GM23248 (cell line): ENCODE measurements at regions not wholly inside any gene's neighbourhood (a gene's known extent, or its start where the extent isn't known, plus 50 kb on each side); places are given as distances from the start of the nearest gene placed in this dataset.

Experiments used
- EZH2 ChIP-seq: fragments of 200-600 bp; sonication (generic); IDR thresholded peaks from 2 replicates; pipeline ENCODE4 v1.6.1; 2018; ENCODE audit warnings: antibody characterized with exemption, mild to moderate bottlenecking; ENCODE audit not compliant: insufficient read depth, poor library complexity, severe bottlenecking
- EZH2phosphoT487 ChIP-seq: fragments of 200-600 bp; sonication (generic); IDR thresholded peaks from 2 replicates; pipeline ENCODE4 v1.6.1; 2018; ENCODE audit warnings: antibody characterized with exemption, moderate library complexity, mild to moderate bottlenecking, low read depth; ENCODE audit not compliant: insufficient read depth

DNA sequence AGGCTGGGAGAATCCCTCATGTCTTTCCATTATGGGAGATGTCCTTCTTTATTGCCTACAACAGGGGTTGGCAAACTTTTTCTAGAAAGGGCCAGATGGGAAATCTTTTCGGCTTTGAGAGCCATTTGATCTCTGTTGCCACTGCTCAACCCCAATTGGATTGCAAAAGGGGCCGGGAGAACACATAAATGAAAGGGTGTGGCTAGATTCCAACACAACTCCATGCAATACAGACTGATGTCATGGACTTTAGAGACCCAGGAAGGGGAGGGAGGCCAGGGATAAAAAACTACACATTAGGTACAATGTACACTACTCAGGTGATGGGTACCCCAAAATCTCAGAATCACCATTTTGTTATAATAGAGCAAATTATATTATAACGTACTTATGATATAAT is 97.6 kb upstream of the SIM2 start:
- TF ChIP-seq EZH2phosphoT487 (no peak), EZH2 (no peak)
